T-cell (primary cell): ENCODE measurements at regions not wholly inside any gene's neighbourhood (a gene's known extent, or its start where the extent isn't known, plus 50 kb on each side); places are given as distances from the start of the nearest gene placed in this dataset.
"Not testable (repeated sequence)": the region's sequence is repeated elsewhere in the genome, so short reads cannot be mapped to it uniquely, and the experiment has no call there.

Experiments used
- ATAC-seq, 4 experiments: fragments of 200-7000 bp in 3 of 4; fragments of 150-1000 bp in 1 of 4; cut with Tn5 transposase; replicated peaks in 1 of 4; 1 replicate in 3 of 4; 2 replicates in 1 of 4; pipeline ENCODE4 v1.10.0; 2021; ENCODE audit warnings: moderate library complexity in 3 of 4, mild to moderate bottlenecking in 2 of 4, moderate number of reproducible peaks in 1 of 4
- CTCF ChIA-PET, 2 donors: fragments of 300-600 bp; sonication (Branson Sonifier 250); formaldehyde crosslinking; loops; one replicate each; lab custom pipeline; 2022; ENCODE audit warnings: antibody characterized with exemption in 2 of 2; lab: Charles Lee
- POLR2A ChIA-PET, 2 donors: fragments of 300-600 bp; sonication (Branson Sonifier 250); formaldehyde crosslinking; loops; one replicate each; lab custom pipeline; 2022; ENCODE audit warnings: antibody characterized with exemption in 2 of 2; lab: Charles Lee
- DNase-seq, 35 experiments: peaks; one replicate each; pipeline versions ENCODE4 v3.0.0 to v3.0.0-alpha.2; 2013 to 2023
- H3K27ac ChIP-seq: one replicate; pipeline ENCODE4 v1.5.1; 2013; ENCODE audit warnings: low read length
- H3K27me3 ChIP-seq, 2 experiments: replicated peaks in 1 of 2; 1 replicate in 1 of 2; 2 replicates in 1 of 2; pipeline versions ENCODE4 v1.6.1 to v1.7.0; 2013; ENCODE audit warnings: low read length in 1 of 2, mixed read lengths in 1 of 2; ENCODE audit not compliant: control insufficient read depth in 2 of 2, insufficient read depth in 2 of 2; ENCODE audit errors: extremely low read depth in 1 of 2
- H3K36me3 ChIP-seq, 2 donors: 1 replicate in 1 of 2; 2 replicates in 1 of 2; pipeline versions ENCODE4 v1.6.1 to v1.7.0; 2013; ENCODE audit warnings: low read length in 1 of 2; ENCODE audit not compliant: control insufficient read depth in 2 of 2, insufficient read depth in 1 of 2; ENCODE audit errors: extremely low read depth in 1 of 2
- H3K4me1 ChIP-seq, 2 experiments: 1 replicate in 1 of 2; 2 replicates in 1 of 2; pipeline versions ENCODE4 v1.6.1 to v1.7.0; 2013; ENCODE audit warnings: low read length in 2 of 2, mixed read lengths in 1 of 2; ENCODE audit not compliant: insufficient read depth in 2 of 2, control insufficient read depth in 1 of 2; ENCODE audit errors: extremely low read depth in 1 of 2
- H3K4me3 ChIP-seq, 2 donors: 1 replicate in 1 of 2; 2 replicates in 1 of 2; pipeline versions ENCODE4 v1.5.1 to v1.7.0; 2013; ENCODE audit warnings: mild to moderate bottlenecking in 2 of 2, low read length in 1 of 2, moderate library complexity in 1 of 2; ENCODE audit not compliant: control insufficient read depth in 1 of 2; ENCODE audit errors: extremely low read depth in 1 of 2
- H3K9me3 ChIP-seq: 2 replicates; pipeline ENCODE4 v1.7.0; 2013
- H3K27ac Mint-ChIP-seq, 2 donors: one replicate each; pipeline ENCODE4 v1.8.0; 2020 to 2021; ENCODE audit warnings: mild to moderate bottlenecking in 2 of 2, mixed read lengths in 2 of 2
- H3K27me3 Mint-ChIP-seq, 2 donors: one replicate each; pipeline ENCODE4 v1.8.0; 2021 to 2022; ENCODE audit warnings: mixed read lengths in 2 of 2
- H3K36me3 Mint-ChIP-seq: one replicate; pipeline ENCODE4 v1.8.0; 2021; ENCODE audit warnings: mixed read lengths
- H3K4me1 Mint-ChIP-seq, 3 donors: one replicate each; pipeline ENCODE4 v1.8.0; 2020 to 2022; ENCODE audit warnings: mixed read lengths in 3 of 3, mild to moderate bottlenecking in 1 of 3
- H3K4me3 Mint-ChIP-seq, 3 donors: one replicate each; pipeline ENCODE4 v1.8.0; 2020 to 2022; ENCODE audit warnings: mild to moderate bottlenecking in 3 of 3, mixed read lengths in 3 of 3, moderate library complexity in 3 of 3
- H3K9me3 Mint-ChIP-seq, 3 donors: one replicate each; pipeline ENCODE4 v1.8.0; 2020 to 2022; ENCODE audit warnings: mixed read lengths in 3 of 3
- WGBS: methylation state at CpG from one replicate; pipeline ENCODE4 v1.1.5; 2013; ENCODE audit warnings: missing lambda C conversion rate; ENCODE audit not compliant: insufficient coverage; 5-methylcytosine and 5-hydroxymethylcytosine counted together

DNA sequence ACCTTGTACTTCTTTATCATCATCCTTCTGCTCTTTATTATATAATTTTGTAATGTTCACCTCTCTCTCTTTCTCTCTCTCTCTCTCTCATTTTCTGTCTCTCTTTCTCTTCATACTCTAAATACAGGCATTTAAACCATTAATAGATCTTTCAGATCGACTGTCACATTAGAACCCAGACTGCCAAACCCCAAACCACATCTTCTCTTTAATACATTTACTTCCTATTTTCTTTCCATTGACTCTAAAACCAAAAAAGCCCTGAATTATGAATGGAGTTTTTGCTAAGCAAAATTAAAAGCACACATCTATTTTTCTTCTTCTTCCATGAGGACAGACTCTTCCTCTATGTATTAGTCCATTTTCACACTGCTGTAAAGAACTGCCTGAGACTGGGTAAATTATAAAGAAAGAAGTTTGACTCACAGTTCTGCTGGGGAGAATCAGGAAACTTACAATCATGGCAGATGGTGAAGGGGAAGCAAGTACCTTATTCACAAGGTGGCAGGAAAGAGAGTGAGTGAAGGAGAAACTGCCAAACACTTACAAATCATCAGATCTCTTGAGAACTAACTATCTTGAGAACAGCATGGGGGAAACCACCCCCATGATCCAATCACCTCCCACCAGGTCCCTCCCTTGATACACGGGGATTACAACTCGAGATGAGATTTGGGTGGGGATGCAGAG lies 272.7 kb upstream of the MGMT start:
- H3K36me3 Mint-ChIP-seq: no peaks in the 10 kb centered on the region
- Histone ChIP-seq H3K36me3 (no peaks in the 10 kb centered on the region), H3K4me3 (no peak overlapping the region), H3K27ac (no peak overlapping the region), H3K27me3 (peaks cover 0 to 11% of the 10 kb centered on the region in 2 experiments), H3K9me3 (no peaks in the 10 kb centered on the region), H3K4me1 (no peaks in the 10 kb centered on the region)
- H3K27ac Mint-ChIP-seq: no peak overlapping the region
- WGBS: 0% methylated on average over 1 of the region's 3 CpGs
- peaks cover 0 to 11% (median 0%) of the 10 kb centered on the region in 3 donors for H3K4me1 Mint-ChIP-seq
- H3K27me3 Mint-ChIP-seq: peaks cover 10 to 20% of the 10 kb centered on the region in 2 donors
- ATAC-seq (no peak), DNase-seq (no peak)
- CTCF ChIA-PET: no interaction called here
- H3K4me3 Mint-ChIP-seq: no peak overlapping the region
- H3K9me3 Mint-ChIP-seq: no peaks in the 10 kb centered on the region
- POLR2A ChIA-PET: no interaction called here

DNA sequence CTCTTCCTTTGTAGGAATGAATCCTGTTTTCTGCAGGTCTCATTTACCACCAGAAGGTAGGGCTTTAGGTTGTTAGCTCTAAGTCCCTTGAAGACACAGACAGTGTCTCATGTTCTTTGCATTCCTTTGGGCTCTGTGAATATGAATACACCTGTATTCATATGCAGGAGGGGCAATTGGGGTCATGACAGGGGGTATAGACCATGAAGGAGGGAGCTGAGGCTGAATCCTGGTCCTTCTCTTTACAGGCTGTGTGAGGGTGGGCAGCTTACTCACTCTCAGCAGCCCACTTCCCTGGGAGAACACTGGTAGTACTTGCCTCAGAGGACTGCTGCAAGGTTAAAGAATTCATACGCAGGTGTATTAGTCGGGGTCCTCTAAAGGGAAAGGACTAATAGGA lies 267.2 kb upstream of the MGMT start:
- WGBS: no CpG with 5 or more reads among the region's 2 CpGs
- H3K4me3 Mint-ChIP-seq: no peak overlapping the region
- H3K4me3 ChIP-seq: no peak overlapping the region
- H3K36me3 ChIP-seq: no peaks in the 10 kb centered on the region
- no peaks in the 10 kb centered on the region for H3K27me3 ChIP-seq
- H3K9me3 Mint-ChIP-seq: peaks cover 0 to 2% (median 0%) of the 10 kb centered on the region in 3 donors
- no peaks in the 10 kb centered on the region for H3K36me3 Mint-ChIP-seq
- no peak overlapping the region for H3K27ac Mint-ChIP-seq
- DNase-seq (no peak), ATAC-seq (no peak)
- H3K27ac ChIP-seq: no peak overlapping the region
- peaks cover 0 to 4% of the 10 kb centered on the region in 2 donors for H3K27me3 Mint-ChIP-seq
- POLR2A ChIA-PET: no interaction called here
- CTCF ChIA-PET: no interaction called here
- H3K4me1 Mint-ChIP-seq: no peaks in the 10 kb centered on the region
- no peaks in the 10 kb centered on the region for H3K9me3 ChIP-seq
- H3K4me1 ChIP-seq: no peaks in the 10 kb centered on the region

DNA sequence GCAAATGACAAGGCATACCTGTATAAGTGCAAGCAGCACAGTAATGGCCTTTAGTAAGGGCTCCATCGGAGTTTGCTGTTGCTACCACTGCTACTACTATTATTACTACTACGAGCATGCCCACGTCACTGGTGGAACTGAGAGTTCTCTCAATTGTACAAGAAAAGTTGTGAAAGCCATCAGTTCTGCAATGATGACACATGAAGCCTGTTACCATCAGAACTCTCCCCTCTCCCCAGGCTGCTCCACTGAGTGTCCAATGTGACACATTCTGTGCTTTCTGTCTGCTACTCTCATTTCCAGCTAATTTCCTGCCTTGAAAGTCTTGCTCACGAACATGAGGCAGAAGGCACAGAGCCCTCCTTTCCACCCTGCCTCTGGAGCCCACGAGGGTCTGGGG lies 263.2 kb upstream of the MGMT start:
- CTCF ChIA-PET: no interaction called here
- no peaks in the 10 kb centered on the region for H3K4me1 ChIP-seq
- H3K36me3 ChIP-seq: no peaks in the 10 kb centered on the region
- no peak overlapping the region for H3K4me3 ChIP-seq
- H3K27me3 ChIP-seq: no peaks in the 10 kb centered on the region
- H3K36me3 Mint-ChIP-seq: no peaks in the 10 kb centered on the region
- no peak overlapping the region for H3K4me3 Mint-ChIP-seq
- H3K4me1 Mint-ChIP-seq: no peaks in the 10 kb centered on the region
- 76% methylated on average over 3 of the region's 5 CpGs for WGBS
- no peak for DNase-seq
- H3K27me3 Mint-ChIP-seq: peaks cover 0 to 9% of the 10 kb centered on the region in 2 donors
- H3K27ac ChIP-seq: no peak overlapping the region
- no peak for ATAC-seq
- POLR2A ChIA-PET: no interaction called here
- peaks cover 0 to 2% (median 2%) of the 10 kb centered on the region in 3 donors for H3K9me3 Mint-ChIP-seq
- H3K27ac Mint-ChIP-seq: no peak overlapping the region
- no peaks in the 10 kb centered on the region for H3K9me3 ChIP-seq

DNA sequence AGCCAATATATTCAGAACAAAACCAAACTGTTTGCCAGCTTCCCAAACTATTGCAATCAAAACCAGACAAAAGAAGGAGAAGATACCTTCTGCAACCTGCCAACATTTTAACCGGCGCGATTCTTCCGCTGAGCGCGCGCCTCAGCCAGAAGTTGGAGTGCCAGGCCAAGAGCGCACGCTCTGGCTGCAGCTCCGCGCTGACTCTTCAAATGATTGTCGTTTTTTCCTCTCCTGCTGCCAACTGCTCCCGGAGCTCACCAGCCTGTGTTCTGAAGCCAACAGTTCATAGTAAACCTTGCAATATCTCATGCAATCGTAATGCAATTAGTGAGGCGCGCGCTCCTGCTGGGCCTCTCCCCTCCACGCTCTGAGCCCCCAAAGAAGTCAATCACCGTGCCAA lies 259.7 kb upstream of the MGMT start:
- Mint-ChIP-seq H3K4me3 (no peak overlapping the region), H3K4me1 (no peaks in the 10 kb centered on the region), H3K27ac (no peak overlapping the region), H3K27me3 (peaks cover 0 to 13% of the 10 kb centered on the region in 2 donors), H3K9me3 (peaks cover 0 to 2% (median 0%) of the 10 kb centered on the region in 3 donors), H3K36me3 (no peaks in the 10 kb centered on the region)
- no peaks in the 10 kb centered on the region for H3K4me1 ChIP-seq
- no peak overlapping the region for H3K27ac ChIP-seq
- POLR2A ChIA-PET: no interaction called here
- DNase-seq: no peak
- H3K4me3 ChIP-seq: no peak overlapping the region
- no peaks in the 10 kb centered on the region for H3K27me3 ChIP-seq
- no peaks in the 10 kb centered on the region for H3K9me3 ChIP-seq
- H3K36me3 ChIP-seq: no peaks in the 10 kb centered on the region
- CTCF ChIA-PET: no interaction called here
- WGBS: 97% methylated on average over 19 of the region's 19 CpGs
- ATAC-seq: no peak

DNA sequence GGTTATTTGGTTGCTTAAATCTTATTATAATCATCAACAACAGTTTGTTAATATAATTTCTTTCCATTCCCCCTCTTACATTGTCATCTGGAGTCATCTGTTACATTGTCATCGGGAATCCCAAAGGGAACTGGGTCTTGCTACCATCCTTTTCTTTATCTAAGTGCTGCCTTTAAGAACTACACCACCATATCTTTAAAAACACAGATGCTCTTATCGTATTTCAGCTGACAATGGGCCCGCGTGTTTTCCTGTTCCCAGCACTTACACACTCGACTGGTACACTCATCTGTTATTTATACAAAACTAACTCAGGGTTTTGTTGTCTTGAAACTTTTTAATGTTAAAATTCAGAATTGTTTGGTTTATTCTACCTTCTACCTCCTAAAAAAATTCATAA lies 256.2 kb upstream of the MGMT start:
- DNase-seq: no peak
- no peak overlapping the region for H3K4me3 ChIP-seq
- H3K27ac Mint-ChIP-seq: no peak overlapping the region
- peaks cover 0 to 16% of the 10 kb centered on the region in 2 donors for H3K27me3 Mint-ChIP-seq
- no peaks in the 10 kb centered on the region for H3K4me1 ChIP-seq
- no peaks in the 10 kb centered on the region for H3K36me3 ChIP-seq
- H3K9me3 ChIP-seq: no peaks in the 10 kb centered on the region
- no peaks in the 10 kb centered on the region for H3K27me3 ChIP-seq
- WGBS: 67% methylated on average over 3 of the region's 5 CpGs
- no peaks in the 10 kb centered on the region for H3K4me1 Mint-ChIP-seq
- no peak for ATAC-seq
- H3K27ac ChIP-seq: no peak overlapping the region
- ChIA-PET CTCF (no interaction called here), POLR2A (no interaction called here)
- no peak overlapping the region for H3K4me3 Mint-ChIP-seq
- H3K9me3 Mint-ChIP-seq: peaks cover 0 to 8% (median 2%) of the 10 kb centered on the region in 3 donors
- no peaks in the 10 kb centered on the region for H3K36me3 Mint-ChIP-seq

DNA sequence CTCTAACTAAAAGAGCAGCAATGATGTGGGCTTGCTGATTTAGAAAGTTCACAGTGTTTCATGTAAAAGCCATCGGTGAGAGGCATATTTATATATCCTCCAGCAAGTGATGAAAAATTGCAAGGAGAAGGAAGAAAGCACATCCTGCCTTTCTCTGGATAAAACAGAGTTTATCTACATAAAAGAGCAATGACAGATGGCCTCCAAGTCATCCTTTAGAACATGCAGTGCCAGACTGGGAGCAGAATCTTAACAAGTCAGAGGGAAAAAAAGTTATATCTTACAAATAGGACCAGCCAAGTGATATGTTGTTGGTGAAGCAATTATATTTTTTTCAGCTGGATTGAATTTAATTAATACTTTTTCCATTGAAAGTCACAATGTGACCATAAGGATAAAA lies 253.8 kb upstream of the MGMT start:
- Histone ChIP-seq H3K36me3 (no peaks in the 10 kb centered on the region), H3K4me1 (no peaks in the 10 kb centered on the region), H3K4me3 (no peak overlapping the region), H3K9me3 (no peaks in the 10 kb centered on the region), H3K27me3 (no peaks in the 10 kb centered on the region), H3K27ac (no peak overlapping the region)
- DNase-seq (no peak), ATAC-seq (no peak)
- no peaks in the 10 kb centered on the region for H3K4me1 Mint-ChIP-seq
- H3K9me3 Mint-ChIP-seq: peaks cover 0 to 6% (median 2%) of the 10 kb centered on the region in 3 donors
- POLR2A ChIA-PET: no interaction called here
- H3K27me3 Mint-ChIP-seq: peaks cover 0 to 10% of the 10 kb centered on the region in 2 donors
- no CpG with 5 or more reads among the region's 1 CpG for WGBS
- no peak overlapping the region for H3K27ac Mint-ChIP-seq
- no peaks in the 10 kb centered on the region for H3K36me3 Mint-ChIP-seq
- H3K4me3 Mint-ChIP-seq: no peak overlapping the region
- CTCF ChIA-PET: no interaction called here

DNA sequence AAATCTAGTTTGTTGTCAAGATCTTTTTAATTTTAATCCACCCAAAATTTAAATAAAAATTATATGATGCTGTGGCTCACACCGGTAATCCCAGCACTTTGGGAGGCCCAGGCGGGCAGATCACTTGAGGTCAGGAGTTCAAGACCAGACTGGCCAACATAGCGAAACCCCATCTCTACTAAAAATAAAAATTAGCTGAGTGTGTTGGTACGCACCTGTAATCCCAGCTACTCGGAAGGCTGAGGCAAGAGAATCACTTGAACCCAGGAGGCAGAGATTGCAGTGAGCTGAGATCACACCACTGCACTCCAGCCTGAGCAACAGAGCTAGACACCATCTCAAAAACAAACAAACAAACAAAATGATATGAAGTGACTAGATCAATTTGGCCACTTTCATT lies 253.0 kb upstream of the MGMT start:
- H3K9me3 ChIP-seq, CTCF ChIA-PET, POLR2A ChIA-PET, H3K36me3 ChIP-seq, H3K4me3 ChIP-seq, H3K27ac Mint-ChIP-seq, H3K9me3 Mint-ChIP-seq, H3K4me1 Mint-ChIP-seq, H3K4me3 Mint-ChIP-seq, H3K27me3 ChIP-seq, H3K4me1 ChIP-seq, ATAC-seq, H3K36me3 Mint-ChIP-seq, H3K27ac ChIP-seq, DNase-seq: not testable (repeated sequence)
- 100% methylated on average over 1 of the region's 5 CpGs for WGBS
- peaks cover 0 to 10% of the 10 kb centered on the region in 2 donors for H3K27me3 Mint-ChIP-seq
